Tibial nerve (tissue), 4 donors: ENCODE measurements at regions not wholly inside any gene's neighbourhood (a gene's known extent, or its start where the extent isn't known, plus 50 kb on each side); places are given as distances from the start of the nearest gene placed in this dataset.

ENCODE experiments used
- EP300 ChIP-seq, 2 donors: sonication (generic); formaldehyde crosslinking; IDR thresholded peaks; one replicate each; pipeline ENCODE4 v1.6.1; 2017; ENCODE audit warnings: antibody characterized with exemption in 2 of 2, mild to moderate bottlenecking in 1 of 2
- TF ChIP-seq, protein P1 (sequence below), 5 experiments: fragments of 200-600 bp in 3 of 5; fragments of 450-650 bp in 2 of 5; sonication (generic) in 3 of 5; IDR thresholded peaks; one replicate each; pipeline ENCODE4 v1.5.1; 2016 to 2019; ENCODE audit warnings: antibody characterized with exemption in 5 of 5, mild to moderate bottlenecking in 3 of 5, moderate library complexity in 2 of 5

GRCh38 chr14:104467236-104467635 lies 112.3 kb upstream of the C14orf180 start:
- TF ChIP-seq, protein P1, sequence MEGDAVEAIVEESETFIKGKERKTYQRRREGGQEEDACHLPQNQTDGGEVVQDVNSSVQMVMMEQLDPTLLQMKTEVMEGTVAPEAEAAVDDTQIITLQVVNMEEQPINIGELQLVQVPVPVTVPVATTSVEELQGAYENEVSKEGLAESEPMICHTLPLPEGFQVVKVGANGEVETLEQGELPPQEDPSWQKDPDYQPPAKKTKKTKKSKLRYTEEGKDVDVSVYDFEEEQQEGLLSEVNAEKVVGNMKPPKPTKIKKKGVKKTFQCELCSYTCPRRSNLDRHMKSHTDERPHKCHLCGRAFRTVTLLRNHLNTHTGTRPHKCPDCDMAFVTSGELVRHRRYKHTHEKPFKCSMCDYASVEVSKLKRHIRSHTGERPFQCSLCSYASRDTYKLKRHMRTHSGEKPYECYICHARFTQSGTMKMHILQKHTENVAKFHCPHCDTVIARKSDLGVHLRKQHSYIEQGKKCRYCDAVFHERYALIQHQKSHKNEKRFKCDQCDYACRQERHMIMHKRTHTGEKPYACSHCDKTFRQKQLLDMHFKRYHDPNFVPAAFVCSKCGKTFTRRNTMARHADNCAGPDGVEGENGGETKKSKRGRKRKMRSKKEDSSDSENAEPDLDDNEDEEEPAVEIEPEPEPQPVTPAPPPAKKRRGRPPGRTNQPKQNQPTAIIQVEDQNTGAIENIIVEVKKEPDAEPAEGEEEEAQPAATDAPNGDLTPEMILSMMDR (IDR thresholded peaks at IDR 0.05), result no peak
- TF ChIP-seq EP300 (IDR thresholded peaks at IDR 0.05), result no peak
